Gastroesophageal sphincter (tissue), 4 donors: ENCODE measurements at regions not wholly inside any gene's neighbourhood (a gene's known extent, or its start where the extent isn't known, plus 50 kb on each side); places are given as distances from the start of the nearest gene placed in this dataset.
A peak's percentile ranks its signal among the peaks of the same experiment; 100 is the strongest.

Source experiments
- ATAC-seq: fragments of 150-250 bp; one replicate; pipeline ENCODE4 v1.9.1; 2016; ENCODE audit warnings: mild to moderate bottlenecking, moderate library complexity
- H3K27ac ChIP-seq, 4 donors: fragments of 200-600 bp; sonication (generic) in 3 of 4; 1 replicate in 3 of 4; 2 replicates in 1 of 4; pipeline ENCODE4 v1.5.1; 2016 to 2019
- H3K27me3 ChIP-seq: fragments of 200-600 bp; sonication (generic); one replicate; pipeline ENCODE4 v1.5.1; 2019
- H3K36me3 ChIP-seq, 2 donors: fragments of 200-600 bp; sonication (generic); one replicate each; pipeline ENCODE4 v1.5.1; 2019; ENCODE audit warnings: control low read depth in 1 of 2
- H3K4me1 ChIP-seq, 3 donors: fragments of 200-600 bp; sonication (generic); 1 replicate in 2 of 3; 2 replicates in 1 of 3; pipeline ENCODE4 v1.5.1; 2016 to 2019; ENCODE audit warnings: control low read depth in 2 of 3
- H3K4me3 ChIP-seq, 2 donors: fragments of 200-600 bp; sonication (generic); one replicate each; pipeline ENCODE4 v1.5.1; 2019; ENCODE audit warnings: mild to moderate bottlenecking in 1 of 2, moderate library complexity in 1 of 2
- H3K9me3 ChIP-seq, 3 donors: fragments of 200-600 bp; sonication (generic); one replicate each; pipeline ENCODE4 v1.5.1; 2017 to 2019; ENCODE audit warnings: control low read depth in 2 of 3
- CTCF ChIP-seq, 4 experiments: fragments of 200-600 bp in 2 of 4; fragments of 450-650 bp in 2 of 4; sonication (generic) in 1 of 4; IDR thresholded peaks; one replicate each; pipeline ENCODE4 v1.5.1; 2017 to 2019; ENCODE audit warnings: antibody characterized with exemption in 4 of 4, mild to moderate bottlenecking in 2 of 4, moderate library complexity in 2 of 4
- EP300 ChIP-seq: sonication (generic); formaldehyde crosslinking; IDR thresholded peaks from one replicate; pipeline ENCODE4 v1.6.1; 2017; ENCODE audit warnings: antibody characterized with exemption, mild to moderate bottlenecking
- POLR2A ChIP-seq, 2 donors: fragments of 450-650 bp; IDR thresholded peaks; one replicate each; pipeline ENCODE4 v1.6.1; 2017; ENCODE audit warnings: antibody characterized with exemption in 2 of 2, mild to moderate bottlenecking in 2 of 2, moderate library complexity in 1 of 2
- POLR2AphosphoS5 ChIP-seq: sonication (generic); formaldehyde crosslinking; IDR thresholded peaks from one replicate; pipeline ENCODE4 v1.6.1; 2017; ENCODE audit warnings: antibody characterized with exemption
- WGBS, 2 donors: methylation state at CpG; one replicate each; pipeline ENCODE4 v1.1.5; 2018; ENCODE audit warnings: low coverage in 1 of 2; 5-methylcytosine and 5-hydroxymethylcytosine counted together

- H3K27me3 ChIP-seq: no peaks in the 10 kb centered on the region
- H3K4me1 ChIP-seq: peaks cover 3 to 100% (median 37%) of the 10 kb centered on the region in 3 donors
- no peaks in the 10 kb centered on the region for H3K9me3 ChIP-seq
- H3K27ac ChIP-seq: no peak overlapping the region
- no peaks in the 10 kb centered on the region for H3K36me3 ChIP-seq
- TF ChIP-seq CTCF (IDR thresholded peaks at IDR 0.05) (no peak), POLR2A (IDR thresholded peaks at IDR 0.05) (no peak), EP300 (no peak), POLR2AphosphoS5 (no peak)
- H3K4me3 ChIP-seq: no peak overlapping the region
- ATAC-seq: no peak
- 93 to 95% methylated on average over 4 to 7 of the region's 24 CpGs for WGBS, 2 donors
Observed at GRCh38 chr16:85307552-85308364, 195.5 kb upstream of the CIBAR2 start.

GRCh38 chr16:85308611-85309540 lies 196.6 kb upstream of the CIBAR2 start:
- Histone ChIP-seq H3K27ac (peak overlapping the region in 2 of 4 donors; percentile 33 to 55), H3K27me3 (no peaks in the 10 kb centered on the region)
- WGBS, 2 donors: 82 to 100% methylated on average over 4 to 9 of the region's 17 CpGs

GRCh38 chr16:85309656-85310587 lies 197.7 kb upstream of the CIBAR2 start:
- ATAC-seq: peak; percentile 39
- peaks cover 3 to 100% (median 40%) of the 10 kb centered on the region in 3 donors for H3K4me1 ChIP-seq
- H3K9me3 ChIP-seq: no peaks in the 10 kb centered on the region
- no peak for TF ChIP-seq EP300
- no peak for TF ChIP-seq CTCF (IDR thresholded peaks at IDR 0.05)
- peak in 1 of 2 donors; percentile 13 for TF ChIP-seq POLR2A (IDR thresholded peaks at IDR 0.05)
- peak; percentile 7 for TF ChIP-seq POLR2AphosphoS5
- H3K36me3 ChIP-seq: no peaks in the 10 kb centered on the region
- WGBS, 2 donors: 65 to 90% methylated on average over 8 to 13 of the region's 37 CpGs
- no peak overlapping the region for H3K4me3 ChIP-seq
- H3K27me3 ChIP-seq: no peaks in the 10 kb centered on the region
- peak overlapping the region in 2 of 4 donors; percentile 33 to 55 for H3K27ac ChIP-seq

More at GRCh38 chr16:85308611-85309540, 196.6 kb upstream of the CIBAR2 start:
- ATAC-seq: no peak
- peaks cover 3 to 100% (median 40%) of the 10 kb centered on the region in 3 donors for H3K4me1 ChIP-seq
- H3K9me3 ChIP-seq: no peaks in the 10 kb centered on the region
- no peaks in the 10 kb centered on the region for H3K36me3 ChIP-seq
- H3K4me3 ChIP-seq: no peak overlapping the region
- no peak for TF ChIP-seq CTCF (IDR thresholded peaks at IDR 0.05)
- no peak for TF ChIP-seq POLR2A (IDR thresholded peaks at IDR 0.05)
- TF ChIP-seq POLR2AphosphoS5: no peak
- no peak for TF ChIP-seq EP300

GRCh38 chr16:85310868-85311585 lies 198.8 kb upstream of the CIBAR2 start:
- Histone ChIP-seq H3K27ac (peak overlapping the region in 2 of 4 donors; percentile 25 to 33), H3K4me1 (peaks cover 3 to 100% (median 37%) of the 10 kb centered on the region in 3 donors), H3K36me3 (no peaks in the 10 kb centered on the region), H3K9me3 (no peaks in the 10 kb centered on the region), H3K4me3 (no peak overlapping the region), H3K27me3 (no peaks in the 10 kb centered on the region)
- 80% methylated on average over 1 of the region's 27 CpGs; no CpG with 5 or more reads in 1 of the 2 donors for WGBS, 2 donors
- TF ChIP-seq EP300 (no peak), POLR2AphosphoS5 (no peak), CTCF (IDR thresholded peaks at IDR 0.05) (no peak), POLR2A (IDR thresholded peaks at IDR 0.05) (no peak)
- no peak for ATAC-seq
